ENCODE measurements at regions not wholly inside any gene's neighbourhood (a gene's known extent, or its start where the extent isn't known, plus 50 kb on each side); places are given as distances from the start of the nearest gene placed in this dataset.

DNA sequence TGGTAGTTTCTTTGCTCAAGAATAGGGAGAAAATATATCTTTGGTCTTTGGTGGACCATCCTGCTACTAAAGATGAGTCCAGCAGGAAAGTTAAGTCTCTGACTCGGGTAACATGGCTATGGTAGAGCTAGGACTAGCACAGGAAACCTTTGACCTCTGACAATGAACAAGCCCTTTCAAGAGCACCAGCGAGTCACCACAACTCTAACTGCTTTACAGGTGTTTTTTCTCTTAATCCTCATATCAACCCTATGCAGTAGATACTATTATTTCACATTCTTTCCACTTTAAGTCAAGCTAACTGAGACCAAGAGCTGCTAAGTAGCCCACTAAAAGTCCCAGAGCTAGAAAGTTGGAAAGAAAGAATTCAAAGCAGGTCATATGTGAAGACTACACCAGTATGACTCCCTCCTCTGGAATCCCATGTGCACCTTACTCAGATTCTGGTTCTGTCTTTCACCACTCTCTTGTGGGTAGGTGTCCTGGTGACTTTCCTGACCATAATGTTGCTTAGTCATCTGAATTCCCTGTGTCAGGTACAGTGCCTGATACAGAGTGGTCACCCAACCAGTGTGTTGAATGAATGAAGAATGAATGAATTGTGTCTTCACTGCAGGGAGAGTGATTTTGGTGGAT, 53.8 kb upstream of the ME3 start:
- no peak overlapping the region for H3K4me3 ChIP-seq (ENCODE audit: low read depth, low read length)
- POLR2A ChIA-PET: no interaction called here
- H3K27ac ChIP-seq (ENCODE audit: extremely low read depth, low read depth, low read length): no peak overlapping the region
- H3K4me1 ChIP-seq (ENCODE audit: control insufficient read depth, insufficient read depth, low read length): no peaks in the 10 kb centered on the region
- no peaks in the 10 kb centered on the region for H3K36me3 ChIP-seq (ENCODE audit: control insufficient read depth in 2 of 2, insufficient read depth in 1 of 2, low read length in 2 of 2)
- no peaks in the 10 kb centered on the region for H3K9me3 ChIP-seq (ENCODE audit: control insufficient read depth, insufficient read depth, low read depth, low read length)
- TF ChIP-seq, protein P1, sequence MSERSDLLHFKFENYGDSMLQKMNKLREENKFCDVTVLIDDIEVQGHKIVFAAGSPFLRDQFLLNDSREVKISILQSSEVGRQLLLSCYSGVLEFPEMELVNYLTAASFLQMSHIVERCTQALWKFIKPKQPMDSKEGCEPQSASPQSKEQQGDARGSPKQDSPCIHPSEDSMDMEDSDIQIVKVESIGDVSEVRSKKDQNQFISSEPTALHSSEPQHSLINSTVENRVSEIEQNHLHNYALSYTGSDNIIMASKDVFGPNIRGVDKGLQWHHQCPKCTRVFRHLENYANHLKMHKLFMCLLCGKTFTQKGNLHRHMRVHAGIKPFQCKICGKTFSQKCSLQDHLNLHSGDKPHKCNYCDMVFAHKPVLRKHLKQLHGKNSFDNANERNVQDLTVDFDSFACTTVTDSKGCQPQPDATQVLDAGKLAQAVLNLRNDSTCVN (tag by site-specific recombination; optimal IDR thresholded peaks at IDR 0.05): no peak
- no peak for TF ChIP-seq ZNF677 (tag by site-specific recombination; IDR thresholded peaks at IDR 0.05)
- no peak for TF ChIP-seq ZFP69B (tag by site-specific recombination; IDR thresholded peaks at IDR 0.05)
- no peak for TF ChIP-seq ZNF658 (tag by site-specific recombination; IDR thresholded peaks at IDR 0.05)
- TF ChIP-seq ZNF121 (tag by site-specific recombination; IDR thresholded peaks at IDR 0.05): no peak
- TF ChIP-seq ZBTB7A (tag by site-specific recombination; IDR thresholded peaks at IDR 0.05; ENCODE audit: low read depth): no peak
- no peak for TF ChIP-seq ZEB2 (tag by site-specific recombination; IDR thresholded peaks at IDR 0.05)
- CTCF ChIA-PET: no interaction called here

DNA sequence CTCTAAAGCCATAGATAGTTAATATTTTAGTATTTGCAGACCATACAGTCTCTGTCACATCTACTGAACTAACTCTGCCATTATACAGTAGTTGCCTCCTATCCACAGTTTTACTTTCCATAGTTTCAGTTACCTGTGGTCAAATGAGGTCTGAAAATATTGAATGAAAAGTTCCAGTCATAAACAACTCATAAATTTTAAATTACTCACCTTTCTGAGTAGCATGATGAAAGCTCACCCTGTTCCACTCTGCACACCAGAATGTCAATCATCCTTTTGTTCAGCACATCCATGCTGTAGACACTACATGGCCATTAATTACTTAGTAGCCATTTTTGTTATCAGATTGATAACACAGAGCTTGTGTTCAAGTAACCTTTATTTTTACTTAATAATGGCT, 51.7 kb upstream of the ME3 start:
- ChIA-PET POLR2A (no interaction called here), CTCF (no interaction called here)
- Histone ChIP-seq H3K4me3 (ENCODE audit: low read depth, low read length) (no peak overlapping the region), H3K4me1 (ENCODE audit: control insufficient read depth, insufficient read depth, low read length) (no peaks in the 10 kb centered on the region), H3K36me3 (ENCODE audit: control insufficient read depth in 2 of 2, insufficient read depth in 1 of 2, low read length in 2 of 2) (no peaks in the 10 kb centered on the region), H3K9me3 (ENCODE audit: control insufficient read depth, insufficient read depth, low read depth, low read length) (no peaks in the 10 kb centered on the region), H3K27ac (ENCODE audit: extremely low read depth, low read depth, low read length) (no peak overlapping the region)
- TF ChIP-seq TCF7L2 (IDR thresholded peaks at IDR 0.05; ENCODE audit: borderline replicate concordance, low read depth, low read length) (no peak), KLF7 (tag by site-specific recombination; IDR thresholded peaks at IDR 0.05; ENCODE audit: borderline replicate concordance) (no peak), ZNF501 (tag by site-specific recombination; IDR thresholded peaks at IDR 0.05) (no peak), ZNF510 (tag by site-specific recombination; IDR thresholded peaks at IDR 0.05; ENCODE audit: insufficient replicate concordance) (no peak), HOXD13 (CRISPR knock-in tag; IDR thresholded peaks at IDR 0.05; ENCODE audit: borderline replicate concordance) (no peak), ZNF266 (tag by site-specific recombination; IDR thresholded peaks at IDR 0.05; ENCODE audit: low read depth) (no peak), ZNF558 (tag by site-specific recombination; IDR thresholded peaks at IDR 0.05) (no peak), SCRT2 (tag by site-specific recombination; IDR thresholded peaks at IDR 0.05) (no peak), ZSCAN16 (tag by site-specific recombination; IDR thresholded peaks at IDR 0.05) (no peak), GLIS2 (tag by site-specific recombination; IDR thresholded peaks at IDR 0.05) (no peak), HOXC10 (CRISPR knock-in tag; IDR thresholded peaks at IDR 0.05) (no peak)
- TF ChIP-seq, protein P2, sequence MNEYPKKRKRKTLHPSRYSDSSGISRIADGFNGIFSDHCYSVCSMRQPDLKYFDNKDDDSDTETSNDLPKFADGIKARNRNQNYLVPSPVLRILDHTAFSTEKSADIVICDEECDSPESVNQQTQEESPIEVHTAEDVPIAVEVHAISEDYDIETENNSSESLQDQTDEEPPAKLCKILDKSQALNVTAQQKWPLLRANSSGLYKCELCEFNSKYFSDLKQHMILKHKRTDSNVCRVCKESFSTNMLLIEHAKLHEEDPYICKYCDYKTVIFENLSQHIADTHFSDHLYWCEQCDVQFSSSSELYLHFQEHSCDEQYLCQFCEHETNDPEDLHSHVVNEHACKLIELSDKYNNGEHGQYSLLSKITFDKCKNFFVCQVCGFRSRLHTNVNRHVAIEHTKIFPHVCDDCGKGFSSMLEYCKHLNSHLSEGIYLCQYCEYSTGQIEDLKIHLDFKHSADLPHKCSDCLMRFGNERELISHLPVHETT (tag by site-specific recombination; IDR thresholded peaks at IDR 0.05): no peak
- TF ChIP-seq, protein P3, sequence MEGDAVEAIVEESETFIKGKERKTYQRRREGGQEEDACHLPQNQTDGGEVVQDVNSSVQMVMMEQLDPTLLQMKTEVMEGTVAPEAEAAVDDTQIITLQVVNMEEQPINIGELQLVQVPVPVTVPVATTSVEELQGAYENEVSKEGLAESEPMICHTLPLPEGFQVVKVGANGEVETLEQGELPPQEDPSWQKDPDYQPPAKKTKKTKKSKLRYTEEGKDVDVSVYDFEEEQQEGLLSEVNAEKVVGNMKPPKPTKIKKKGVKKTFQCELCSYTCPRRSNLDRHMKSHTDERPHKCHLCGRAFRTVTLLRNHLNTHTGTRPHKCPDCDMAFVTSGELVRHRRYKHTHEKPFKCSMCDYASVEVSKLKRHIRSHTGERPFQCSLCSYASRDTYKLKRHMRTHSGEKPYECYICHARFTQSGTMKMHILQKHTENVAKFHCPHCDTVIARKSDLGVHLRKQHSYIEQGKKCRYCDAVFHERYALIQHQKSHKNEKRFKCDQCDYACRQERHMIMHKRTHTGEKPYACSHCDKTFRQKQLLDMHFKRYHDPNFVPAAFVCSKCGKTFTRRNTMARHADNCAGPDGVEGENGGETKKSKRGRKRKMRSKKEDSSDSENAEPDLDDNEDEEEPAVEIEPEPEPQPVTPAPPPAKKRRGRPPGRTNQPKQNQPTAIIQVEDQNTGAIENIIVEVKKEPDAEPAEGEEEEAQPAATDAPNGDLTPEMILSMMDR (tag by site-specific recombination; IDR thresholded peaks at IDR 0.05): no peak

All from HEK293 (cell line).